Panc1 (cell line): ENCODE measurements at regions not wholly inside any gene's neighbourhood (a gene's known extent, or its start where the extent isn't known, plus 50 kb on each side); places are given as distances from the start of the nearest gene placed in this dataset.

ENCODE experiments used
- CTCF ChIP-seq: fragments of 450-650 bp; IDR thresholded peaks from 2 replicates; pipeline ENCODE4 v1.5.1; 2017; ENCODE audit warnings: mild to moderate bottlenecking
- POLR2AphosphoS5 ChIP-seq: IDR thresholded peaks from 2 replicates; pipeline ENCODE4 v1.6.1; 2012; ENCODE audit warnings: mild to moderate bottlenecking, low read depth, low read length, moderate library complexity
- REST ChIP-seq, 2 experiments: IDR thresholded peaks; 2 replicates each; pipeline ENCODE4 v1.6.1; 2011 to 2012; ENCODE audit warnings: low read depth in 2 of 2, control low read depth in 1 of 2, low read length in 1 of 2, mild to moderate bottlenecking in 1 of 2, moderate library complexity in 1 of 2; ENCODE audit not compliant: insufficient read depth in 1 of 2
- SIN3A ChIP-seq: IDR thresholded peaks from 2 replicates; pipeline ENCODE4 v1.6.1; 2012; ENCODE audit warnings: low read depth, mild to moderate bottlenecking, low read length, moderate library complexity, borderline replicate concordance; ENCODE audit not compliant: insufficient read depth

DNA sequence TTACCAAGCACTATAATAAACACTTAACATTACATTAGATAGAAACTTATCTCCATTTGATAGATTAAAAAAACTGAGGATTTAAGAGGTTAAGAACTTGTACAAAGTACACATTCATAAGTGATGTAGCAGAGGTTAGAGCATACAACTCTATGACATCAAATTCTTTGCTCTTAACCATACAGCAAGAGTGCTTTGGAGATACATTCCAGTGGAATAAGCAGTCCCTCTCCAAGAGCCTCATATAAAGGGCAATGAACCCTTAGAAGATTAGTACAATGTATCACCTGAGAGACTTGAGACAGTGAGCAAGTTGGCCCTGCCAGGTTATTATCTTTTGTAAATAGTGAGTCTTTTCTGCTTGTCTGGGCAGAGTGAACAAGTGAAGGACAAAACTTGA is 600.4 kb upstream of the CT83 start:
- TF ChIP-seq CTCF = no peak
- no peak for TF ChIP-seq POLR2AphosphoS5
- TF ChIP-seq SIN3A = no peak
- TF ChIP-seq REST (IDR thresholded peaks at IDR 0.05; ENCODE audit: insufficient read depth in 1 of 2, low read depth in 2 of 2, low read length in 1 of 2) = no peak
